ENCODE measurements at regions not wholly inside any gene's neighbourhood (a gene's known extent, or its start where the extent isn't known, plus 50 kb on each side); places are given as distances from the start of the nearest gene placed in this dataset.
"Not testable (repeated sequence)": the region's sequence is repeated elsewhere in the genome, so short reads cannot be mapped to it uniquely, and the experiment has no call there.

DNA sequence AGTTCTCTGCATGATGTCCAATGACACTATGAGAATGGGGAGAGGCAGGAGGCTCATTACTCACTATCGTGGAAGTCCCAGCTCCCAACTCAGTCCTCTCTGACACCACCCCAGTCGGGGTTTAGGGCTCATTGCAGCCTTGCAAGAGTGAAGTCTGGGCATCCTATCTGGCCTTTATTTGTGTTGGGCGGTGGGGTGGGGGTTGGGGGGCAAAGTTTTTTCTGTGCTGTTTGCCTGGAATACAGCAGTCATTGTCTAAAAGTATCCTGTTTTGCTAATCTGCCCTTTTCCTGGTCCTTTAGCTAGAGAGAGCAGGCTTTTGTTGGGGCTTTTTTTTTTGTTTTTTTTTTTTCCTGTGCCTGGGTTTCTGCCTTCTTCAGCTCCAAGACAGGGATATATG, 174.2 kb downstream of the MYLK4 start:
- no peaks in the 10 kb centered on the region for H3K36me3 ChIP-seq
- ATAC-seq (no peak), DNase-seq (no peak)
- no peak overlapping the region for H3K4me3 ChIP-seq
- H3K27ac ChIP-seq: no peak overlapping the region
- H3K9me3 ChIP-seq: peaks cover 4% of the 10 kb centered on the region
- H3K4me1 ChIP-seq: no peaks in the 10 kb centered on the region
- intact Hi-C loops (cut with DNase I): no loop called here
- TF ChIP-seq, protein P1, sequence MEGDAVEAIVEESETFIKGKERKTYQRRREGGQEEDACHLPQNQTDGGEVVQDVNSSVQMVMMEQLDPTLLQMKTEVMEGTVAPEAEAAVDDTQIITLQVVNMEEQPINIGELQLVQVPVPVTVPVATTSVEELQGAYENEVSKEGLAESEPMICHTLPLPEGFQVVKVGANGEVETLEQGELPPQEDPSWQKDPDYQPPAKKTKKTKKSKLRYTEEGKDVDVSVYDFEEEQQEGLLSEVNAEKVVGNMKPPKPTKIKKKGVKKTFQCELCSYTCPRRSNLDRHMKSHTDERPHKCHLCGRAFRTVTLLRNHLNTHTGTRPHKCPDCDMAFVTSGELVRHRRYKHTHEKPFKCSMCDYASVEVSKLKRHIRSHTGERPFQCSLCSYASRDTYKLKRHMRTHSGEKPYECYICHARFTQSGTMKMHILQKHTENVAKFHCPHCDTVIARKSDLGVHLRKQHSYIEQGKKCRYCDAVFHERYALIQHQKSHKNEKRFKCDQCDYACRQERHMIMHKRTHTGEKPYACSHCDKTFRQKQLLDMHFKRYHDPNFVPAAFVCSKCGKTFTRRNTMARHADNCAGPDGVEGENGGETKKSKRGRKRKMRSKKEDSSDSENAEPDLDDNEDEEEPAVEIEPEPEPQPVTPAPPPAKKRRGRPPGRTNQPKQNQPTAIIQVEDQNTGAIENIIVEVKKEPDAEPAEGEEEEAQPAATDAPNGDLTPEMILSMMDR (IDR thresholded peaks at IDR 0.05): no peak
- no peaks in the 10 kb centered on the region for H3K27me3 ChIP-seq

DNA sequence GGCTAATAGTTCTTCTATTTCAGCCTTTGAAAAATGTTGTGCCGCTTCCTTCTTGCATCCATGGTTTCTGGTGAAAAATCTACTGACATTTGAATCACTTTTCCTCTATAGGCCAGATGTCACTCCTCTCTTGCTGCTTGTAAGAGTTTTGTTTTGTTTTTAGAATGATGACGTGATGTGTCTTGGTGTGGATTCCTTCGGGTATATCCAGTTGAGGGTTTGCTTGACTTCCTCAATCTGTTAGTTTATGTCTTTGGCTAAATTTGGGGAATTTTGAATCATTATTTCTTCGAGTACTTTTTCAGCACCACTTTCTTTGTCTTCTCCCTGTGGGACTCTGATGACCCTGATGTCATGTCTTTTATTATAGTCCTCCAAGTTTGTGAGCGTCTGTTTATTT, 175.5 kb downstream of the MYLK4 start:
- TF ChIP-seq, protein P1 (IDR thresholded peaks at IDR 0.05): no peak
- DNase-seq: no peak
- no peak for ATAC-seq

DNA sequence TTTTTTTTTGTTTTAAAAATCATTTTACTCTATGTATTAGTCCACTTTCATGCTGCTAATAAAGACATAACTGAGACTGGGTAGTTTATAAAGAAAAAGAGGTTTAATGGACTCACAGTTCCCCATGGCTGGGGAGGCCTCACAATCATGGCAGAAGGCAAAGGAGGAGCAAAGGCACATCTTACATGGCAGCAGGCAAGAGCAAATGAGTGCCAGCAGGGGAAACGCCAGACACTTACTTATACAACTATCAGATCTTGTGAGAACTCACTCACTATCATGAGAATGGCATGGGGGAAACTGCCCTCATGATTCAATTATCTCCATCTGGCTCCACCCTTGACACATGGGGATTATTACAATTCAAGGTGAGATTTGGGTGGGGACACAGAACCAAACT, 181.3 kb downstream of the MYLK4 start:
- DNase-seq; intact Hi-C loops (cut with DNase I); H3K4me1 ChIP-seq; ATAC-seq; H3K9me3 ChIP-seq; H3K27me3 ChIP-seq; H3K27ac ChIP-seq; H3K36me3 ChIP-seq; H3K4me3 ChIP-seq: not testable (repeated sequence)

More for the DNA sequence above, 175.5 kb downstream of the MYLK4 start:
- Histone ChIP-seq H3K36me3 (no peaks in the 10 kb centered on the region), H3K27ac (no peak overlapping the region), H3K27me3 (no peaks in the 10 kb centered on the region), H3K4me1 (no peaks in the 10 kb centered on the region), H3K4me3 (no peak overlapping the region), H3K9me3 (peaks cover 4% of the 10 kb centered on the region)
- intact Hi-C loops (cut with DNase I): no loop called here

DNA sequence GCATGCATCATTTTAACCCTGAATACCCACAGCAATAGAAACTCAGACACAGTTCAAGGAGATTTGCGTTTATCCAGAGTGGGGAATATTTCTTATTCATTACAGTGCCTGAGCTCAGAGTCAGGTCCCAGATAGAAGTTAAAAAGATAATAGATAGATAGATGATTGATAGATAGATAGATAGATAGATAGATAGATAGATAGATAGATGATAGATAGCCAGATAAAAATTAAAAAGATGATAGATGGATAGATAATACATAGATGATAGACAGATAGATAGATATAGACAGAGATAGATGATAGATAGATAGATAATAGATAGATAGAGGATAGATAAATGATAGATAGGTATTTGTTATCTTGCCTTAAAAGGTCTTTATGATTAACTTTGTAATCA, 184.7 kb downstream of the MYLK4 start:
- intact Hi-C loops (cut with DNase I): no loop called here

DNA sequence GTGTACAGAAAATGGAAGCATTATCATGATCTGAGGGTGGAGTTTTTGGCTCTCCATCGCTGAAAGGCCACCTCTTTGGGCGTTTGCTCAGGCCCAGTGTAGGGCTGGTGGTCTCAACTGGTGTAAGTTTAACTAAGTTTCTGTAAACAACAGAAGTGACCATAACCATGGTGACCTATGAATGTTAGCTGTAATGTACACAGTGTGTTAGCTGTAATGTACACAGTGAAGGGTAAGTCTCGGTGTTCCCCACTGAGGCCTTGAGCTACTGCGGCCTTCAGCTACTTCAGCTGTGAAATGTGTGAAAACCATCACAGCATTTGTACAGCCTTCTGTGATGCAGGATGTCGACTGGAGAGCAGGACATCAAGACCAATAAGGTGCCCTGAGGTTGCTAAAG, 185.2 kb downstream of the MYLK4 start:
- Histone ChIP-seq H3K27ac (no peak overlapping the region), H3K36me3 (no peaks in the 10 kb centered on the region), H3K27me3 (no peaks in the 10 kb centered on the region), H3K9me3 (no peaks in the 10 kb centered on the region), H3K4me1 (no peaks in the 10 kb centered on the region), H3K4me3 (no peak overlapping the region)
- TF ChIP-seq, protein P1 (IDR thresholded peaks at IDR 0.05): no peak
- intact Hi-C loops (cut with DNase I): no loop called here
- DNase-seq: no peak
- ATAC-seq: no peak

More for the DNA sequence above, 184.7 kb downstream of the MYLK4 start:
- TF ChIP-seq, protein P1 (IDR thresholded peaks at IDR 0.05): no peak
- Histone ChIP-seq H3K9me3 (no peaks in the 10 kb centered on the region), H3K4me1 (no peaks in the 10 kb centered on the region), H3K27me3 (no peaks in the 10 kb centered on the region), H3K27ac (no peak overlapping the region), H3K4me3 (no peak overlapping the region), H3K36me3 (no peaks in the 10 kb centered on the region)
- ATAC-seq (no peak), DNase-seq (no peak)

DNA sequence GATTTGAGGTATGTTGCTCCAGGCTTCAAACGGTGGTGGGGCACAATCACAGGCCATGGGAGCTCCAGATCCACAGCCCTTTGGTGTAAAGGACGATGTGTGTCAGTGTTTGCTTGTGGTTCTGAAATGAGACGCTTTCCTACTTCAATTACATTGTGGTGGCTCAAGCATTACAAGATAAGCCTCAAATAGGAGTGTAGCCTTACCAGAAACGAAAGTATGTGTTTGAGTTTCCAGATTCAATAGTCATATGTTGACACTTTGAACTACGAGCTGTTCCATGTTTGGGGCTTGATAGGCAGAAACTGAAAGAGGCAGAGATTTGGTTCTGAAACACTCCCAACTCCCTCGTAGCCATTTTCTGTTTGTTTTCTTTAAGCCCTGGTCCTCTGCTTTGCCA, 187.1 kb downstream of the MYLK4 start:
- intact Hi-C loops (cut with DNase I): no loop called here
- H3K36me3 ChIP-seq: no peaks in the 10 kb centered on the region
- H3K27me3 ChIP-seq: no peaks in the 10 kb centered on the region
- TF ChIP-seq, protein P1 (IDR thresholded peaks at IDR 0.05): no peak
- no peak overlapping the region for H3K4me3 ChIP-seq
- no peak for DNase-seq
- H3K27ac ChIP-seq: no peak overlapping the region
- H3K4me1 ChIP-seq: no peaks in the 10 kb centered on the region
- H3K9me3 ChIP-seq: no peaks in the 10 kb centered on the region
- ATAC-seq: peak; percentile 88
